ENCODE measurements at regions not wholly inside any gene's neighbourhood (a gene's known extent, or its start where the extent isn't known, plus 50 kb on each side); places are given as distances from the start of the nearest gene placed in this dataset.

DNA sequence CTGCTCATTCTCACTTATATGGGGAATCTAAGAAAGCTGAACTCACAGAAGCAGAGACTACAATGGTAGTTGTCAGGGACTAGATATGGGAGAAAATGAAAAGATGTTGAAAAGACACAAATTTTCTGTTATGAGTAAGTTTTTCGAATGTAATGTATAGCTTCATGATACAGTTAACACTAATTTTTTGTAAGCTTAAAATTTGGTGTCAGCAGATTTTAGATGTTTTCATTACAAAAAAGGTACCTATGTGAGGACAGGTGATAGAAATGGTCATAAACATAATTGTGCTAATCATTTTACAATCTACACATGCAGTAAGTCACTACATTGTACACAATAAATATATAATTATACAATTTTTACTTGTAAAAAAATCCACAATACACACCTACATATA is 286.6 kb downstream of the ZNF33B start:
- TF ChIP-seq RAD21 (IDR thresholded peaks at IDR 0.05; ENCODE audit: low read length) (no peak), POLR2A (IDR thresholded peaks at IDR 0.05; ENCODE audit: low read depth, low read length) (no peak), BHLHE40 (IDR thresholded peaks at IDR 0.05; ENCODE audit: low read depth, low read length) (no peak), SMC3 (IDR thresholded peaks at IDR 0.05; ENCODE audit: low read depth, low read length) (no peak), RFX5 (IDR thresholded peaks at IDR 0.05; ENCODE audit: low read depth, low read length) (no peak), NFE2L2 (IDR thresholded peaks at IDR 0.05; ENCODE audit: low read depth, low read length) (no peak), FOS (IDR thresholded peaks at IDR 0.05; ENCODE audit: low read depth, low read length) (no peak), MXI1 (IDR thresholded peaks at IDR 0.05; ENCODE audit: borderline replicate concordance, low read depth, low read length) (no peak), MAFK (IDR thresholded peaks at IDR 0.05; ENCODE audit: low read depth, low read length) (peak; percentile 16; the same call in 1 of the 2 replicates)
- TF ChIP-seq, protein P1, sequence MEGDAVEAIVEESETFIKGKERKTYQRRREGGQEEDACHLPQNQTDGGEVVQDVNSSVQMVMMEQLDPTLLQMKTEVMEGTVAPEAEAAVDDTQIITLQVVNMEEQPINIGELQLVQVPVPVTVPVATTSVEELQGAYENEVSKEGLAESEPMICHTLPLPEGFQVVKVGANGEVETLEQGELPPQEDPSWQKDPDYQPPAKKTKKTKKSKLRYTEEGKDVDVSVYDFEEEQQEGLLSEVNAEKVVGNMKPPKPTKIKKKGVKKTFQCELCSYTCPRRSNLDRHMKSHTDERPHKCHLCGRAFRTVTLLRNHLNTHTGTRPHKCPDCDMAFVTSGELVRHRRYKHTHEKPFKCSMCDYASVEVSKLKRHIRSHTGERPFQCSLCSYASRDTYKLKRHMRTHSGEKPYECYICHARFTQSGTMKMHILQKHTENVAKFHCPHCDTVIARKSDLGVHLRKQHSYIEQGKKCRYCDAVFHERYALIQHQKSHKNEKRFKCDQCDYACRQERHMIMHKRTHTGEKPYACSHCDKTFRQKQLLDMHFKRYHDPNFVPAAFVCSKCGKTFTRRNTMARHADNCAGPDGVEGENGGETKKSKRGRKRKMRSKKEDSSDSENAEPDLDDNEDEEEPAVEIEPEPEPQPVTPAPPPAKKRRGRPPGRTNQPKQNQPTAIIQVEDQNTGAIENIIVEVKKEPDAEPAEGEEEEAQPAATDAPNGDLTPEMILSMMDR (conservative IDR thresholded peaks at IDR 0.05; ENCODE audit: low read depth, low read length): no peak
- TF ChIP-seq, protein P2, sequence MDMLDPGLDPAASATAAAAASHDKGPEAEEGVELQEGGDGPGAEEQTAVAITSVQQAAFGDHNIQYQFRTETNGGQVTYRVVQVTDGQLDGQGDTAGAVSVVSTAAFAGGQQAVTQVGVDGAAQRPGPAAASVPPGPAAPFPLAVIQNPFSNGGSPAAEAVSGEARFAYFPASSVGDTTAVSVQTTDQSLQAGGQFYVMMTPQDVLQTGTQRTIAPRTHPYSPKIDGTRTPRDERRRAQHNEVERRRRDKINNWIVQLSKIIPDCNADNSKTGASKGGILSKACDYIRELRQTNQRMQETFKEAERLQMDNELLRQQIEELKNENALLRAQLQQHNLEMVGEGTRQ (IDR thresholded peaks at IDR 0.05; ENCODE audit: low read depth, low read length): no peak
